C4-2B (cell line): ENCODE measurements at regions not wholly inside any gene's neighbourhood (a gene's known extent, or its start where the extent isn't known, plus 50 kb on each side); places are given as distances from the start of the nearest gene placed in this dataset.

Source experiments
- H3K27ac ChIP-seq: fragments of 450-650 bp; 2 replicates; pipeline ENCODE4 v1.5.1; 2017
- CTCF ChIP-seq: fragments of 450-650 bp; conservative IDR thresholded peaks from 2 replicates; pipeline ENCODE4 v1.5.1; 2017; ENCODE audit warnings: mild to moderate bottlenecking
- ZFX ChIP-seq: fragments of 450-650 bp; IDR thresholded peaks from 2 replicates; pipeline ENCODE4 v1.6.1; 2017

GRCh38 chr5:128591598-128592455 lies 53.8 kb upstream of the FBN2 start:
- TF ChIP-seq CTCF (no peak), ZFX (no peak)

GRCh38 chr5:128596071-128596470 lies 58.0 kb upstream of the FBN2 start:
- TF ChIP-seq CTCF (no peak), ZFX (no peak)
- H3K27ac ChIP-seq: no peak overlapping the region

More at GRCh38 chr5:128591598-128592455, 53.8 kb upstream of the FBN2 start:
- H3K27ac ChIP-seq: no peak overlapping the region

GRCh38 chr5:128597156-128597555 lies 59.1 kb upstream of the FBN2 start:
- TF ChIP-seq ZFX (no peak), CTCF (no peak)
- H3K27ac ChIP-seq: no peak overlapping the region

GRCh38 chr5:128613128-128613527 lies 75.1 kb upstream of the FBN2 start:
- no peak overlapping the region for H3K27ac ChIP-seq
- no peak for TF ChIP-seq ZFX

- TF ChIP-seq CTCF (no peak), ZFX (no peak)
- no peak overlapping the region for H3K27ac ChIP-seq
Measured at GRCh38 chr5:128613766-128614165, 75.7 kb upstream of the FBN2 start.

GRCh38 chr5:128615578-128615977 lies 77.5 kb upstream of the FBN2 start:
- TF ChIP-seq ZFX: no peak
- TF ChIP-seq CTCF: no peak

GRCh38 chr5:128626536-128627090 lies 88.6 kb upstream of the FBN2 start:
- no peak for TF ChIP-seq ZFX
- no peak for TF ChIP-seq CTCF
- no peak overlapping the region for H3K27ac ChIP-seq

More at GRCh38 chr5:128615578-128615977, 77.5 kb upstream of the FBN2 start:
- H3K27ac ChIP-seq: no peak overlapping the region
